ENCODE measurements at regions not wholly inside any gene's neighbourhood (a gene's known extent, or its start where the extent isn't known, plus 50 kb on each side); places are given as distances from the start of the nearest gene placed in this dataset.

DNA sequence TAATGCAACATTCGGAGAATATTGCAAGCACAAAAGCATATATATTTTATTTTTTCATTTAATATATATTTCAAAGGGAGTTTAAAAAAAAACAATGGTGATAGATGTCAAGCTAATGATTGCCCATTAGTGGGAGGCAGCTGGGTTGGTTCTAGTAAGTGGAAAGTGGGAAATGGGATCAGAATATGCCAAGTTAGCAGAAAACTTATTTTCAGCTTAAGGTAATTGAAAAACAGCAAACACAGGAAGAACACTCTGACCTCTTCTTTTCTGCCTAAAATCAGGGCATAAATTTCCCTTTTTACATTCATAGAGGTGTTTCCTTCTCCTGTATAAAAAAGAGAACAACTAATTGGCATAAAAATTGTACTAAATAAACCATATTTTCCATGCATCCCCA lies 535.3 kb upstream of the SYT4 start:
- Histone ChIP-seq H3K27me3 (ENCODE audit: control insufficient read depth in 1 of 2, insufficient read depth in 2 of 2, low read length in 2 of 2) (no peaks in the 10 kb centered on the region), H3K4me3 (ENCODE audit: low read length) (no peak overlapping the region), H3K9me3 (ENCODE audit: control insufficient read depth in 1 of 2, insufficient read depth in 1 of 2, low read length in 2 of 2) (peaks cover 0 to 7% of the 10 kb centered on the region in 2 experiments), H3K4me1 (ENCODE audit: insufficient read depth, low read length) (no peaks in the 10 kb centered on the region), H3K36me3 (ENCODE audit: insufficient read depth, low read length) (no peaks in the 10 kb centered on the region), H3K27ac (ENCODE audit: low read depth in 1 of 2, low read length in 2 of 2) (no peak overlapping the region)
- Mint-ChIP-seq H3K4me1 (ENCODE audit: low read depth) (no peaks in the 10 kb centered on the region), H3K27me3 (no peaks in the 10 kb centered on the region), H3K4me3 (no peak overlapping the region), H3K36me3 (ENCODE audit: low read depth) (no peaks in the 10 kb centered on the region), H3K9me3 (peaks cover 4% of the 10 kb centered on the region), H3K27ac (no peak overlapping the region)
- POLR2A ChIA-PET, result no interaction called here
- TF ChIP-seq CTCF (IDR thresholded peaks at IDR 0.05), result no peak
- intact Hi-C loops (cut with DNase I, micrococcal nuclease), result no loop called here
- DNase-seq (no peak), ATAC-seq (ENCODE audit: poor library complexity) (no peak)
- CTCF ChIA-PET, result no interaction called here

DNA sequence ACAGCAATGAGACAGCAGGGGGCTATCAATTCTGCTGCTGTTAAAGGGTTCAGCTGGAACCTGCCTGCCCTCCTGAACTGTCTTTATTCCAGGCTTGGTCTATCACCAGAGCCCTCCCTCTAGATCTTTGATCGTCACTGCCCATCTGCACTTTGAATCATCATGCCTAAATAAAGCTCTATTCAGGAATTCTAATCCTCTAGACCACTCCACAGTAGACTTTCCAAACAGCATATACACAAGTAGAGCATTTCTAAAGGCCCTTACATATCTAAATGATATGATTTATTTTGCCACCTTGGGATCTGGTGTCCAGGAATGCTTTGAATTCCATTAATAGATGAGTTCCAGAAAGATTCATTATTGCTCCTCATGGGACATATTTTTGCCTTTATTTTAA lies 542.1 kb upstream of the SYT4 start:
- Histone ChIP-seq H3K4me3 (ENCODE audit: low read length) (no peak overlapping the region), H3K9me3 (ENCODE audit: control insufficient read depth in 1 of 2, insufficient read depth in 1 of 2, low read length in 2 of 2) (peaks cover 0 to 7% of the 10 kb centered on the region in 2 experiments), H3K27me3 (ENCODE audit: control insufficient read depth in 1 of 2, insufficient read depth in 2 of 2, low read length in 2 of 2) (no peaks in the 10 kb centered on the region), H3K4me1 (ENCODE audit: insufficient read depth, low read length) (no peaks in the 10 kb centered on the region), H3K36me3 (ENCODE audit: insufficient read depth, low read length) (no peaks in the 10 kb centered on the region), H3K27ac (ENCODE audit: low read depth in 1 of 2, low read length in 2 of 2) (no peak overlapping the region)
- TF ChIP-seq CTCF (IDR thresholded peaks at IDR 0.05), result no peak
- Mint-ChIP-seq H3K4me1 (ENCODE audit: low read depth) (no peaks in the 10 kb centered on the region), H3K4me3 (no peak overlapping the region), H3K9me3 (peaks cover 8% of the 10 kb centered on the region), H3K27ac (no peak overlapping the region), H3K36me3 (ENCODE audit: low read depth) (no peaks in the 10 kb centered on the region), H3K27me3 (no peaks in the 10 kb centered on the region)
- no peak for DNase-seq
- intact Hi-C loops (cut with DNase I, micrococcal nuclease), result no loop called here
- no peak for ATAC-seq (ENCODE audit: poor library complexity)
- CTCF ChIA-PET, result interaction anchor here (0.5 kb wide), 2 partner anchors 40 to 54 kb away, joined by 3 read pairs; no protein-coding TSS in a partner anchor
- POLR2A ChIA-PET, result no interaction called here

DNA sequence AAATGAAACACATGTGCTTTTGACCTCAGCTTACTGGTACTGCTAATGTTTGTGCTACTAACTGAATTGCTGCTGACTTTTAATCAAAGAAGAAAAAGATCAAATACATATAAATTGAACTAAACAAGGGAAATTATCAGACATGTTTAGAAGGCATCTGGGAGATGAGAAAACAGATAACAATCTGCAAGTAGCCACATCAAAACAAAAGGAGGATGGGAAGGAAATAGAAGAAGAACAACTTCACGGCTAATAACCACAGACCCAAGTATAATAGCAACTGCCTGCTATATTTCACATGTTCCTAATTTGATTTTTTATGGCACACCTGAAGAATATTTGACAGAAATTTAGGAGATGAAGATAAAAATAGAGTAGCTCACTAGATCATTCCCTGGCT lies 542.6 kb upstream of the SYT4 start:
- Mint-ChIP-seq H3K4me1 (ENCODE audit: low read depth) (no peaks in the 10 kb centered on the region), H3K4me3 (no peak overlapping the region), H3K9me3 (peaks cover 11% of the 10 kb centered on the region), H3K27ac (no peak overlapping the region), H3K36me3 (ENCODE audit: low read depth) (no peaks in the 10 kb centered on the region), H3K27me3 (no peaks in the 10 kb centered on the region)
- no peak for ATAC-seq (ENCODE audit: poor library complexity)
- Histone ChIP-seq H3K9me3 (ENCODE audit: control insufficient read depth in 1 of 2, insufficient read depth in 1 of 2, low read length in 2 of 2) (peaks cover 0 to 7% of the 10 kb centered on the region in 2 experiments), H3K36me3 (ENCODE audit: insufficient read depth, low read length) (no peaks in the 10 kb centered on the region), H3K27me3 (ENCODE audit: control insufficient read depth in 1 of 2, insufficient read depth in 2 of 2, low read length in 2 of 2) (no peaks in the 10 kb centered on the region), H3K4me1 (ENCODE audit: insufficient read depth, low read length) (no peaks in the 10 kb centered on the region), H3K4me3 (ENCODE audit: low read length) (no peak overlapping the region), H3K27ac (ENCODE audit: low read depth in 1 of 2, low read length in 2 of 2) (no peak overlapping the region)
- intact Hi-C loops (cut with DNase I, micrococcal nuclease), result no loop called here
- no peak for TF ChIP-seq CTCF (IDR thresholded peaks at IDR 0.05)
- CTCF ChIA-PET, result interaction anchor here (0.5 kb wide), 1 partner anchor 55 kb away, joined by 3 read pairs; no protein-coding TSS in a partner anchor
- no peak for DNase-seq
- POLR2A ChIA-PET, result no interaction called here
